H1 (cell line): ENCODE measurements at regions not wholly inside any gene's neighbourhood (a gene's known extent, or its start where the extent isn't known, plus 50 kb on each side); places are given as distances from the start of the nearest gene placed in this dataset.

Source experiments
- CTCF ChIA-PET: fragments of 300-600 bp; sonication (Branson Sonifier 250); formaldehyde crosslinking; loops from one replicate; lab custom pipeline; 2021; ENCODE audit not compliant: partially characterized antibody; lab: Charles Lee
- POLR2A ChIA-PET: fragments of 300-600 bp; sonication (Branson Sonifier 250); formaldehyde crosslinking; loops from one replicate; lab custom pipeline; 2021; ENCODE audit warnings: inconsistent platforms; ENCODE audit not compliant: partially characterized antibody; lab: Charles Lee
- DNase-seq, 2 experiments: peaks; one replicate each; pipeline versions ENCODE4 v3.0.0 to v3.0.0-alpha.2; 2010 to 2022; ENCODE audit warnings: low spot score in 2 of 2, low read depth in 1 of 2, mixed read lengths in 1 of 2
- FAIRE-seq: peaks from 2 replicates; lab custom pipeline; 2011; peaks lifted over from hg19 to GRCh38; lab: Jason Lieb, UNC
- H2AFZ ChIP-seq: 2 replicates; pipeline ENCODE4 v1.8.1; 2012; ENCODE audit warnings: low read length, inconsistent platforms
- H2AK5ac ChIP-seq: 2 replicates; pipeline ENCODE4 v1.6.1; 2013; ENCODE audit warnings: low read depth, low read length
- H2BK120ac ChIP-seq: replicated peaks from 2 replicates; pipeline ENCODE3; 2013; ENCODE audit warnings: low read depth, low read length, inconsistent platforms
- H2BK12ac ChIP-seq: 2 replicates; pipeline ENCODE4 v1.6.1; 2013; ENCODE audit warnings: low read depth, low read length
- H2BK15ac ChIP-seq: 2 replicates; pipeline ENCODE4 v1.6.1; 2013; ENCODE audit warnings: low read length
- H2BK20ac ChIP-seq: 2 replicates; pipeline ENCODE4 v1.6.1; 2013; ENCODE audit warnings: low read length
- H2BK5ac ChIP-seq: 2 replicates; pipeline ENCODE4 v1.6.1; 2013; ENCODE audit warnings: low read depth, low read length
- H3K14ac ChIP-seq: 2 replicates; pipeline ENCODE4 v1.6.1; 2013; ENCODE audit warnings: inconsistent platforms; ENCODE audit not compliant: insufficient read length
- H3K18ac ChIP-seq: 2 replicates; pipeline ENCODE4 v1.6.1; 2013; ENCODE audit warnings: low read length; ENCODE audit errors: extremely low read depth
- H3K23ac ChIP-seq: 2 replicates; pipeline ENCODE4 v1.6.1; 2013; ENCODE audit warnings: inconsistent platforms; ENCODE audit not compliant: insufficient read length
- H3K23me2 ChIP-seq: 2 replicates; pipeline ENCODE4 v1.6.1; 2013; ENCODE audit warnings: low read depth, low read length
- H3K27ac ChIP-seq: 2 replicates; pipeline ENCODE4 v1.6.1; 2011; ENCODE audit warnings: low read depth, low read length, inconsistent platforms
- H3K27me3 ChIP-seq, 4 experiments: replicated peaks in 1 of 4; 1 replicate in 1 of 4; 2 replicates in 3 of 4; pipeline versions ENCODE4 v1.6.1 to v1.8.1; 2011 to 2013; ENCODE audit warnings: low read length in 3 of 4, mild to moderate bottlenecking in 3 of 4, inconsistent platforms in 2 of 4, mixed read lengths in 2 of 4, moderate library complexity in 1 of 4; ENCODE audit not compliant: control insufficient read depth in 3 of 4, insufficient read depth in 3 of 4; ENCODE audit errors: extremely low read depth in 1 of 4
- H3K36me3 ChIP-seq, 4 experiments: 2 replicates each; pipeline versions ENCODE4 v1.6.1 to v1.8.1; 2011 to 2013; ENCODE audit warnings: mild to moderate bottlenecking in 4 of 4, low read length in 3 of 4, moderate library complexity in 2 of 4, control low read depth in 1 of 4, inconsistent platforms in 1 of 4; ENCODE audit not compliant: insufficient read depth in 4 of 4, control insufficient read depth in 2 of 4
- H3K4ac ChIP-seq: replicated peaks from 2 replicates; pipeline ENCODE3; 2013; ENCODE audit warnings: low read length, low read depth, mixed read lengths, inconsistent platforms; ENCODE audit not compliant: insufficient read length
- H3K4me1 ChIP-seq, 4 experiments: replicated peaks in 1 of 4; 1 replicate in 1 of 4; 2 replicates in 3 of 4; pipeline versions ENCODE4 v1.6.1 to v1.8.1; 2011 to 2013; ENCODE audit warnings: low read length in 3 of 4, inconsistent platforms in 2 of 4, mixed read lengths in 1 of 4; ENCODE audit not compliant: insufficient read depth in 4 of 4, control insufficient read depth in 3 of 4
- H3K4me2 ChIP-seq, 2 experiments: 2 replicates each; pipeline versions ENCODE4 v1.6.1 to v1.8.1; 2011 to 2013; ENCODE audit warnings: low read depth in 2 of 2, low read length in 2 of 2, control low read depth in 1 of 2, inconsistent platforms in 1 of 2, mild to moderate bottlenecking in 1 of 2; ENCODE audit not compliant: insufficient read depth in 1 of 2
- H3K4me3 ChIP-seq, 4 experiments: fragments of 200-600, 300-600 bp in 1 of 4; sonication (generic), shearing (Covaris generic), sonication (Bioruptor Twin) in 1 of 4; 2 replicates each; pipeline versions ENCODE4 v1.5.1 to v1.8.1; 2011 to 2016; ENCODE audit warnings: low read length in 4 of 4, low read depth in 3 of 4, control low read depth in 2 of 4, inconsistent platforms in 2 of 4, mild to moderate bottlenecking in 2 of 4, mixed read lengths in 1 of 4, moderate library complexity in 1 of 4; ENCODE audit not compliant: insufficient read depth in 2 of 4; ENCODE audit errors: extremely low read depth in 1 of 4
- H3K56ac ChIP-seq: replicated peaks from 2 replicates; pipeline ENCODE3; 2013; ENCODE audit warnings: low read depth, mild to moderate bottlenecking, mixed read lengths, low read length, inconsistent platforms; ENCODE audit not compliant: insufficient read length
- H3K79me1 ChIP-seq: 2 replicates; pipeline ENCODE4 v1.6.1; 2013; ENCODE audit warnings: low read depth, low read length, control low read depth
- H3K79me2 ChIP-seq, 2 experiments: 2 replicates each; pipeline versions ENCODE4 v1.6.1 to v1.8.1; 2012 to 2013; ENCODE audit warnings: low read length in 2 of 2, mild to moderate bottlenecking in 2 of 2, inconsistent platforms in 1 of 2; ENCODE audit not compliant: insufficient read depth in 2 of 2, control insufficient read depth in 1 of 2
- H3K9ac ChIP-seq, 4 experiments: replicated peaks in 1 of 4; 1 replicate in 1 of 4; 2 replicates in 3 of 4; pipeline versions ENCODE4 v1.6.1 to v1.8.1; 2011 to 2013; ENCODE audit warnings: low read depth in 3 of 4, low read length in 3 of 4, control low read depth in 2 of 4, mild to moderate bottlenecking in 2 of 4, moderate library complexity in 2 of 4, inconsistent platforms in 1 of 4; ENCODE audit errors: extremely low read depth in 1 of 4
- H3K9me3 ChIP-seq, 2 experiments: 2 replicates each; pipeline versions ENCODE4 v1.6.1 to v1.8.1; 2012 to 2013; ENCODE audit warnings: mild to moderate bottlenecking in 2 of 2, moderate library complexity in 2 of 2, control low read depth in 1 of 2, inconsistent platforms in 1 of 2, low read depth in 1 of 2, low read length in 1 of 2, mixed read lengths in 1 of 2; ENCODE audit not compliant: insufficient read depth in 2 of 2
- H4K20me1 ChIP-seq, 2 experiments: replicated peaks in 1 of 2; 2 replicates each; pipeline versions ENCODE3 to v1.8.1; 2011 to 2013; ENCODE audit warnings: inconsistent platforms in 2 of 2, low read length in 2 of 2, mild to moderate bottlenecking in 1 of 2; ENCODE audit not compliant: insufficient read depth in 2 of 2, control insufficient read depth in 1 of 2
- H4K5ac ChIP-seq: 2 replicates; pipeline ENCODE4 v1.6.1; 2013; ENCODE audit warnings: low read length, low read depth, mixed read lengths, inconsistent platforms; ENCODE audit not compliant: insufficient read length
- H4K8ac ChIP-seq: 2 replicates; pipeline ENCODE4 v1.8.0; 2013; ENCODE audit warnings: mild to moderate bottlenecking, moderate library complexity, low read length, inconsistent platforms; ENCODE audit not compliant: insufficient read depth; ENCODE audit errors: extremely low read depth
- H4K91ac ChIP-seq: replicated peaks from 2 replicates; pipeline ENCODE3; 2013; ENCODE audit warnings: low read length, mixed read lengths, inconsistent platforms; ENCODE audit not compliant: insufficient read length
- CBX5 ChIP-seq: fragments of 300-800, 300-1000 bp; sonication (generic); IDR thresholded peaks from 2 replicates; pipeline ENCODE4 v1.7.1; 2016; ENCODE audit warnings: antibody characterized with exemption, low read length, low read depth
- FOSL1 ChIP-seq: IDR thresholded peaks from 2 replicates; pipeline ENCODE4 v1.6.1; 2011; ENCODE audit warnings: mild to moderate bottlenecking, low read depth, low read length, moderate library complexity; ENCODE audit not compliant: insufficient read depth
- HDAC2 ChIP-seq, 2 experiments: fragments of 300-600 bp in 1 of 2; sonication (generic) in 1 of 2; IDR thresholded peaks; 2 replicates each; pipeline ENCODE4 v1.6.1; 2011 to 2012; ENCODE audit warnings: low read depth in 2 of 2, low read length in 2 of 2, mild to moderate bottlenecking in 2 of 2, moderate library complexity in 2 of 2, borderline replicate concordance in 1 of 2, inconsistent platforms in 1 of 2
- NANOG ChIP-seq: IDR thresholded peaks from 2 replicates; pipeline ENCODE4 v1.6.1; 2011; ENCODE audit warnings: low read length, low read depth, mild to moderate bottlenecking, inconsistent platforms; ENCODE audit not compliant: insufficient read depth, poor library complexity, severe bottlenecking
- POU5F1 ChIP-seq: IDR thresholded peaks from 2 replicates; pipeline ENCODE4 v1.6.1; 2011; ENCODE audit warnings: low read depth, mild to moderate bottlenecking, low read length, moderate library complexity
- RAD21 ChIP-seq, 2 experiments: IDR thresholded peaks in 1 of 2; conservative IDR thresholded peaks in 1 of 2; 2 replicates each; pipeline ENCODE4 v1.6.1; 2011; ENCODE audit warnings: low read depth in 2 of 2, low read length in 2 of 2, improper control_type of control experiment in 1 of 2, inconsistent platforms in 1 of 2, mild to moderate bottlenecking in 1 of 2, moderate library complexity in 1 of 2
- SP1 ChIP-seq: IDR thresholded peaks from 2 replicates; pipeline ENCODE4 v1.6.1; 2011; ENCODE audit warnings: low read depth, low read length
- SP2 ChIP-seq: IDR thresholded peaks from 2 replicates; pipeline ENCODE4 v1.6.1; 2012; ENCODE audit warnings: mild to moderate bottlenecking, low read length, inconsistent platforms
- SUZ12 ChIP-seq: fragments of 200-600 bp; sonication (generic); IDR thresholded peaks from 2 replicates; pipeline ENCODE4 v1.6.1; 2012; ENCODE audit warnings: mild to moderate bottlenecking, inconsistent platforms, low read length, moderate library complexity, mixed read lengths
- TAF1 ChIP-seq: IDR thresholded peaks from 2 replicates; pipeline ENCODE4 v1.6.1; 2011; ENCODE audit warnings: mild to moderate bottlenecking, low read depth, low read length
- TBP ChIP-seq: IDR thresholded peaks from 2 replicates; pipeline ENCODE4 v1.6.1; 2011; ENCODE audit warnings: low read depth, low read length, improper control_type of control experiment
- WGBS, 2 experiments: shearing (Covaris generic) in 1 of 2; methylation state at CpG; one replicate each; pipeline versions ENCODE4 v1.1.6 to v1.1.7; 2013 to 2015; ENCODE audit warnings: low lambda C conversion rate in 2 of 2, mixed read lengths in 2 of 2, inconsistent platforms in 1 of 2, low coverage in 1 of 2, missing lambda C conversion rate in 1 of 2; ENCODE audit not compliant: insufficient replicate concordance in 2 of 2, insufficient coverage in 1 of 2, insufficient read length in 1 of 2; ENCODE audit errors: extremely low coverage in 1 of 2, missing lambda C conversion rate in 1 of 2; 5-methylcytosine and 5-hydroxymethylcytosine counted together

- Histone ChIP-seq H4K8ac (peak overlapping the region; percentile 7), H3K4ac (no peak overlapping the region), H3K23ac (no peak overlapping the region), H2BK20ac (peak overlapping the region; percentile 93; the same call in 1 of the 2 replicates), H2AFZ (no peak overlapping the region), H2BK120ac (no peak overlapping the region), H3K4me1 (peaks cover 10 to 25% (median 19%) of the 10 kb centered on the region in 4 experiments), H3K36me3 (no peaks in the 10 kb centered on the region; a peak in 1 of 8 replicates), H2BK12ac (peak overlapping the region; percentile 10; the same call in 1 of the 2 replicates), H3K27ac (no peak overlapping the region), H3K23me2 (no peaks in the 10 kb centered on the region), H3K4me2 (peak overlapping the region; percentile 22 to 28; a peak in 3 of 4 replicates), H4K5ac (peak overlapping the region; percentile 46), H3K9ac (no peak overlapping the region), H3K56ac (no peak overlapping the region), H4K20me1 (no peaks in the 10 kb centered on the region), H3K14ac (no peak overlapping the region), H4K91ac (peak overlapping the region; percentile 69), H2BK5ac (peak overlapping the region; percentile 4; the same call in 1 of the 2 replicates), H3K9me3 (no peaks in the 10 kb centered on the region), H3K79me1 (no peaks in the 10 kb centered on the region), H3K27me3 (peaks cover 0 to 5% (median 0%) of the 10 kb centered on the region in 4 experiments; a peak in 3 of 7 replicates), H2BK15ac (no peak overlapping the region; the same call in 1 of the 2 replicates), H3K79me2 (no peaks in the 10 kb centered on the region), H3K4me3 (peak overlapping the region in 1 of 4 experiments; percentile 5; a peak in 1 of 8 replicates), H2AK5ac (no peak overlapping the region), H3K18ac (peak overlapping the region; percentile 68)
- ChIA-PET CTCF (interaction anchor here (1.0 to 2.0 kb wide), 6 partner anchors 19 to 284 kb away, joined by 3 to 5 read pairs (median 3); no protein-coding TSS in a partner anchor), POLR2A (interaction anchor here (0.8 to 1.4 kb wide), 3 partner anchors 19 to 60 kb away, joined by 3 read pairs; no protein-coding TSS in a partner anchor)
- DNase-seq = peak; percentile 51 to 72
- 35% methylated on average over 15 of the region's 28 CpGs; no CpG with 5 or more reads in 1 of the 2 experiments for WGBS, 2 experiments
- FAIRE-seq = no peak
- TF ChIP-seq SP1 = no peak
- TF ChIP-seq CBX5 = no peak
- TF ChIP-seq SP2 = no peak
- TF ChIP-seq HDAC2 (IDR thresholded peaks at IDR 0.05; ENCODE audit: borderline replicate concordance in 1 of 2, low read depth in 2 of 2, low read length in 2 of 2) = peak in 1 of 2 experiments; percentile 49; a peak in 1 of 4 replicates
- no peak for TF ChIP-seq TAF1
- no peak for TF ChIP-seq SUZ12
- TF ChIP-seq NANOG = no peak
- no peak for TF ChIP-seq POU5F1
- no peak; a peak in 1 of 4 replicates for TF ChIP-seq RAD21 (IDR thresholded peaks at IDR 0.05 in 1 of 2, conservative IDR thresholded peaks at IDR 0.05 in 1 of 2; ENCODE audit: low read depth in 2 of 2, low read length in 2 of 2)
- TF ChIP-seq TBP = 0 out of 2 replicates have a peak, but pooled peaks have one; percentile 16
- no peak for TF ChIP-seq FOSL1
These were observed 155.3 kb upstream of the ZMIZ1 start for GRCh38 chr10:78913219-78914059.
